IMR-90 (cell line): ENCODE measurements at regions not wholly inside any gene's neighbourhood (a gene's known extent, or its start where the extent isn't known, plus 50 kb on each side); places are given as distances from the start of the nearest gene placed in this dataset.

Source experiments
- ATAC-seq: fragments of 200-7000 bp; cut with Tn5 transposase; 2 replicates; pipeline ENCODE4 v1.9.1; 2020; ENCODE audit warnings: low read depth, mild to moderate bottlenecking, moderate library complexity
- BruUV-seq: library from RNA; stranded (reverse); fragments of 400-500 nt; replicated peaks from 2 replicates; lab custom pipeline; 2021; lab: Mats Ljungman, UMichigan
- CTCF ChIA-PET: fragments of 300-600 bp; formaldehyde crosslinking; extraction: SDS; loops from one replicate; lab custom pipeline; 2021; ENCODE audit warnings: antibody characterized with exemption; lab: Yijun Ruan, JAX
- POLR2A ChIA-PET: fragments of 300-600 bp; sonication (Branson Sonifier 250); formaldehyde crosslinking; loops from one replicate; lab custom pipeline; 2022; ENCODE audit warnings: antibody characterized with exemption; ENCODE audit not compliant: unreplicated experiment; lab: Charles Lee
- DNase-seq: peaks from one replicate; pipeline ENCODE4 v3.0.0; 2013
- H2AFZ ChIP-seq: replicated peaks from 2 replicates; pipeline ENCODE3; 2013; ENCODE audit warnings: low read length, mild to moderate bottlenecking; ENCODE audit not compliant: poor library complexity
- H2AK5ac ChIP-seq: 2 replicates; pipeline ENCODE4 v1.6.1; 2013; ENCODE audit warnings: low read depth, low read length, inconsistent platforms
- H2AK9ac ChIP-seq: replicated peaks from 2 replicates; pipeline ENCODE3; 2013; ENCODE audit warnings: mild to moderate bottlenecking, low read depth, low read length, moderate library complexity; ENCODE audit not compliant: poor library complexity
- H2BK120ac ChIP-seq: 2 replicates; pipeline ENCODE4 v1.6.1; 2013; ENCODE audit warnings: low read depth, low read length, inconsistent platforms
- H2BK15ac ChIP-seq: 3 replicates; pipeline ENCODE4 v1.6.1; 2013; ENCODE audit warnings: low read depth, low read length, inconsistent platforms
- H2BK20ac ChIP-seq: 2 replicates; pipeline ENCODE4 v1.6.1; 2013; ENCODE audit warnings: low read depth, mild to moderate bottlenecking, inconsistent platforms, low read length, moderate library complexity
- H2BK5ac ChIP-seq: 2 replicates; pipeline ENCODE4 v1.6.1; 2013; ENCODE audit warnings: mild to moderate bottlenecking, low read depth, low read length, inconsistent platforms; ENCODE audit not compliant: poor library complexity, severe bottlenecking
- H3K14ac ChIP-seq: replicated peaks from 2 replicates; pipeline ENCODE4 v1.6.1; 2013; ENCODE audit warnings: low read depth, low read length, inconsistent platforms
- H3K18ac ChIP-seq: 2 replicates; pipeline ENCODE4 v1.6.1; 2013; ENCODE audit warnings: low read depth, low read length, control low read depth
- H3K23ac ChIP-seq: 2 replicates; pipeline ENCODE4 v1.6.1; 2013; ENCODE audit warnings: low read depth, low read length, inconsistent platforms
- H3K27ac ChIP-seq: 2 replicates; pipeline ENCODE4 v1.5.1; 2013; ENCODE audit warnings: mild to moderate bottlenecking, control low read depth, low read length; ENCODE audit not compliant: insufficient read depth
- H3K27me3 ChIP-seq: 2 replicates; pipeline ENCODE4 v1.6.1; 2013; ENCODE audit warnings: low read length; ENCODE audit not compliant: control insufficient read depth, insufficient read depth
- H3K36me3 ChIP-seq: 2 replicates; pipeline ENCODE4 v1.6.1; 2013; ENCODE audit warnings: low read length, mixed read lengths; ENCODE audit not compliant: control insufficient read depth, insufficient read depth
- H3K4ac ChIP-seq: 2 replicates; pipeline ENCODE4 v1.6.1; 2013; ENCODE audit warnings: low read depth, low read length, inconsistent platforms
- H3K4me1 ChIP-seq: 2 replicates; pipeline ENCODE4 v1.6.1; 2013; ENCODE audit warnings: low read length, mixed read lengths; ENCODE audit not compliant: control insufficient read depth, insufficient read depth
- H3K4me2 ChIP-seq: 2 replicates; pipeline ENCODE4 v1.6.1; 2013; ENCODE audit warnings: low read depth, mild to moderate bottlenecking, control low read depth, low read length, moderate library complexity
- H3K4me3 ChIP-seq: 2 replicates; pipeline ENCODE4 v1.5.1; 2013; ENCODE audit warnings: low read depth, mild to moderate bottlenecking, control low read depth, low read length, moderate library complexity; ENCODE audit not compliant: insufficient read depth
- H3K56ac ChIP-seq: 2 replicates; pipeline ENCODE4 v1.6.1; 2013; ENCODE audit warnings: low read length, inconsistent platforms; ENCODE audit not compliant: insufficient read depth; ENCODE audit errors: extremely low read depth
- H3K79me1 ChIP-seq, 2 experiments: 2 replicates each; pipeline ENCODE4 v1.6.1; 2013; ENCODE audit warnings: low read length in 2 of 2, inconsistent platforms in 1 of 2, low read depth in 1 of 2
- H3K9ac ChIP-seq: 2 replicates; pipeline ENCODE4 v1.6.1; 2013; ENCODE audit warnings: low read depth, low read length, control low read depth
- H3K9me1 ChIP-seq: 2 replicates; pipeline ENCODE4 v1.6.1; 2013; ENCODE audit warnings: low read length, inconsistent platforms; ENCODE audit not compliant: insufficient read depth
- H3K9me3 ChIP-seq: 2 replicates; pipeline ENCODE4 v1.6.1; 2013; ENCODE audit warnings: low read length; ENCODE audit not compliant: control insufficient read depth, insufficient read depth
- H4K20me1 ChIP-seq: 2 replicates; pipeline ENCODE4 v1.6.1; 2013; ENCODE audit warnings: low read length, inconsistent platforms; ENCODE audit not compliant: insufficient read depth
- H4K5ac ChIP-seq: 2 replicates; pipeline ENCODE4 v1.6.1; 2013; ENCODE audit warnings: mild to moderate bottlenecking, low read depth, low read length, control low read depth
- H4K8ac ChIP-seq, 2 experiments: 2 replicates each; pipeline ENCODE4 v1.6.1; 2013; ENCODE audit warnings: low read depth in 2 of 2, low read length in 2 of 2, control low read depth in 1 of 2, inconsistent platforms in 1 of 2
- H4K91ac ChIP-seq: 2 replicates; pipeline ENCODE4 v1.6.1; 2013; ENCODE audit warnings: low read depth, low read length, inconsistent platforms; ENCODE audit not compliant: insufficient read depth
- WGBS, 2 experiments: methylation state at CpG; one replicate each; pipeline versions ENCODE4 v1.1.5 to v1.1.7; 2013; ENCODE audit warnings: missing lambda C conversion rate in 2 of 2; ENCODE audit not compliant: insufficient read length in 1 of 2; ENCODE audit errors: extremely low coverage in 2 of 2; 5-methylcytosine and 5-hydroxymethylcytosine counted together
- dilution Hi-C: fragments of 300-500 bp; cut with HindIII; formaldehyde crosslinking; loops from one replicate; pipeline ENCODE4 v1.14.3; 2018; ENCODE audit warnings: low sequenced_read_pairs; ENCODE audit not compliant: unreplicated experiment
- in situ Hi-C: fragments of 300-500 bp; cut with MboI; formaldehyde crosslinking; loops from 3 replicates; pipeline ENCODE4 v1.14.3; 2019; ENCODE audit warnings: low sequenced_read_pairs, inconsistent platforms, mixed read lengths
- intact Hi-C: fragments of 100-400 bp; cut with micrococcal nuclease; formaldehyde crosslinking; loops from 2 replicates; pipeline ENCODE4 v1.10.0; 2022
- TF ChIP-seq, protein P1 (sequence below): fragments of 150-350 bp; IDR thresholded peaks from 2 replicates; pipeline ENCODE4 v1.6.1; 2017; ENCODE audit warnings: mild to moderate bottlenecking, antibody characterized with exemption, low read length, low read depth

DNA sequence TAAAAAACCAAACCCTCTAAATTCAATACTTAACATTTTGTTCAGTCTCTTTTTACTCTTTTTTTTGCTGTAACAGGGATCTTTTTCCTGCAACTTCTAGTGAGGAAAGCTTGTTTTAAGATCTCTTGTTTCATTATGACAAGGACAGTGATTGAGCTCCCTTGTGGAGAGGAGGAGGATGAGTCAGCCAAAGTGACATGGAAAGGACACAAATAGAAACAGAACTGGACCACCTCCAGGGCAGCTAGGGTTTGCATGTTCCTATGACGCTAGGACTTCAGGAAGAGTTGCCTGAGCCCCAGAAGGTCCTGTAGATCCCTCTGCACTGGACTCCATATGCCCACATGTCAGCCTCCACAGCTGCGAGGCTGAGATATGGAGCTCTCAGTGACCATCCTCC lies 212.6 kb upstream of the FAM78B start:
- TF ChIP-seq, protein P1, sequence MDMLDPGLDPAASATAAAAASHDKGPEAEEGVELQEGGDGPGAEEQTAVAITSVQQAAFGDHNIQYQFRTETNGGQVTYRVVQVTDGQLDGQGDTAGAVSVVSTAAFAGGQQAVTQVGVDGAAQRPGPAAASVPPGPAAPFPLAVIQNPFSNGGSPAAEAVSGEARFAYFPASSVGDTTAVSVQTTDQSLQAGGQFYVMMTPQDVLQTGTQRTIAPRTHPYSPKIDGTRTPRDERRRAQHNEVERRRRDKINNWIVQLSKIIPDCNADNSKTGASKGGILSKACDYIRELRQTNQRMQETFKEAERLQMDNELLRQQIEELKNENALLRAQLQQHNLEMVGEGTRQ = no peak
- no peak overlapping the region for H3K14ac ChIP-seq
- H3K36me3 ChIP-seq = no peaks in the 10 kb centered on the region
- H2BK120ac ChIP-seq = no peak overlapping the region
- H3K4me2 ChIP-seq = no peak overlapping the region
- no peak overlapping the region for H2AFZ ChIP-seq
- no peak overlapping the region for H3K56ac ChIP-seq
- H3K27ac ChIP-seq = no peak overlapping the region
- no peaks in the 10 kb centered on the region for H3K9me1 ChIP-seq
- H3K79me1 ChIP-seq = no peaks in the 10 kb centered on the region
- CTCF ChIA-PET = no interaction called here
- no peak overlapping the region for H2BK20ac ChIP-seq
- no peak overlapping the region for H3K4ac ChIP-seq
- POLR2A ChIA-PET = no interaction called here
- H4K8ac ChIP-seq = no peak overlapping the region
- BruUV-seq = no TSS peak
- no peak overlapping the region for H2BK15ac ChIP-seq
- H3K9me3 ChIP-seq = peaks cover 13% of the 10 kb centered on the region
- dilution Hi-C loops (no loop called here), intact Hi-C loops (no loop called here), in situ Hi-C loops (no loop called here)
- no peak overlapping the region for H2BK5ac ChIP-seq
- no peak overlapping the region for H3K23ac ChIP-seq
- no peak for ATAC-seq
- whole genome bisulfite sequencing, 2 experiments = 0% methylated on average over 1 of the region's 2 CpGs; no CpG with 5 or more reads in 1 of the 2 experiments
- no peak overlapping the region for H4K5ac ChIP-seq
- no peak for DNase-seq
- no peaks in the 10 kb centered on the region for H3K27me3 ChIP-seq
- no peak overlapping the region for H2AK9ac ChIP-seq
- no peaks in the 10 kb centered on the region for H3K4me1 ChIP-seq
- H4K91ac ChIP-seq = no peak overlapping the region
- H3K18ac ChIP-seq = no peak overlapping the region
- no peak overlapping the region for H2AK5ac ChIP-seq
- H3K4me3 ChIP-seq = no peak overlapping the region
- H4K20me1 ChIP-seq = no peaks in the 10 kb centered on the region
- H3K9ac ChIP-seq = no peak overlapping the region
